ENCODE measurements at regions not wholly inside any gene's neighbourhood (a gene's known extent, or its start where the extent isn't known, plus 50 kb on each side); places are given as distances from the start of the nearest gene placed in this dataset.
"Not testable (repeated sequence)": the region's sequence is repeated elsewhere in the genome, so short reads cannot be mapped to it uniquely, and the experiment has no call there.

GRCh38 chr14:97796511-97796910 lies 999.3 kb downstream of the VRK1 start:
- no peak for DNase-seq (ENCODE audit: missing footprints)
- intact Hi-C loops (cut with DNase I), result no loop called here

DNA sequence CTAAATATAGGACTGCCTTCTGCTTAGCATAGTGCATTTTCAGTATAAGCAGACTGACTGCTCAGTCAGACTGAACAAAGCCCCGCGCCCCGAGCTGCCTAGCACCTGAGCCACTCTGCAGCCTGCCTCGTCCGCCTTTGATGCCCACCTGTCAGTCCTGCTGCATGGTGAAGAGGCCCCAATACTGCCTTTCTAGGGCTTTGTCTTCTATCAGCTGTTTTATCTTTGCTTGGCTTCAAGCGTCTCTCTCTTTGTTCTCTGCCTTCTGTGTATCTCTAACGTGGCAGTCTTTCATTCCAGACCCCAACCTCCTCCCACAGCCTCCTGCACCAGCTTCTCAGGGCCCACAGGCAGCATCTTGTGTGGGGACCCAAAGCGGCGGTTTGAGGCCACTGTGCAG lies 1001.0 kb downstream of the VRK1 start:
- ATAC-seq (no peak), DNase-seq (ENCODE audit: missing footprints) (no peak)
- intact Hi-C loops (cut with DNase I), result no loop called here

More at GRCh38 chr14:97796511-97796910, 999.3 kb downstream of the VRK1 start:
- no peak for ATAC-seq

- intact Hi-C loops (cut with DNase I), result no loop called here
- ATAC-seq (no peak), DNase-seq (ENCODE audit: missing footprints) (no peak)
Observed at GRCh38 chr14:97802430-97803373, 1005.5 kb downstream of the VRK1 start.

DNA sequence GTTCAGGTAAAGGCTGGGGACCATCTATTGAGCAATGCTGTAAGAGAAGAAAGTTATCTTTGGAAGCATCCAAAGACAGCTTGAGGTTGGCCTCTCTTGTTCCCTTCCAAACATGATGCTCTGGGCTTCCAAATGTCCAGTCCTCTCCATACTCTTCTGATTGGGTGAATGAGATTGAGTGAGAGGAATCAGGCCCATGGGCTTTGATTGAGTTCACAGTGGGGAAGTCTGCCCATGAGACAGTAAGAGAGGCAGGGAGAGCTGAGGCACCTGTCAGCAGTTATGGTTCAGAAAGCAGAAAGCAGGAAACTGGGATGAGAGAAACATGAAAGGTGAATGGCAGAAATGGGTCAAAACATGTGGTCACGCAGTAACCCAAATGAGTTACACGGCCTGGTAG lies 1006.9 kb downstream of the VRK1 start:
- intact Hi-C loops (cut with DNase I), result no loop called here
- DNase-seq (ENCODE audit: missing footprints), result no peak
- no peak for ATAC-seq

DNA sequence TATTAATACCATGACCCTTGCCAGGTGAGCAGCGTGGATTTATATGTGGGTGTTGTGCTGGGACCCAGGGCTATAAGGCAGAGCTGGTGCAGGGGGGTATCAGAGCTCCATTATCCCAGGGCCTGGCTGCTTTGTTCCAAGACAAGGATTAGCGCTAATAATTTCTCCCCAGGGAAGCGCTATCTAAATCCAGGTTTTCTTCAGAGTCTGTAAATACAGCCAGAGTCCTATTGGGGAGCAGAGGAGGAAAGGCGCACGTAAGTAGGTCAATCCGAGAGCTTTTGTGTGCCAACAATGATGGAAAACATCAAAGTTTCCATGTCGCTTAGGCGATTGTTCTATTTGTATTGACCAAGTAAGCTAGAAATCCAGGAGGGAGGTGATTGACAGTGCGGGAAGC lies 1009.7 kb downstream of the VRK1 start:
- ATAC-seq (no peak), DNase-seq (ENCODE audit: missing footprints) (no peak)
- intact Hi-C loops (cut with DNase I), result no loop called here

GRCh38 chr14:97808541-97808940 lies 1011.4 kb downstream of the VRK1 start:
- DNase-seq (ENCODE audit: missing footprints); ATAC-seq; intact Hi-C loops (cut with DNase I): not testable (repeated sequence)

DNA sequence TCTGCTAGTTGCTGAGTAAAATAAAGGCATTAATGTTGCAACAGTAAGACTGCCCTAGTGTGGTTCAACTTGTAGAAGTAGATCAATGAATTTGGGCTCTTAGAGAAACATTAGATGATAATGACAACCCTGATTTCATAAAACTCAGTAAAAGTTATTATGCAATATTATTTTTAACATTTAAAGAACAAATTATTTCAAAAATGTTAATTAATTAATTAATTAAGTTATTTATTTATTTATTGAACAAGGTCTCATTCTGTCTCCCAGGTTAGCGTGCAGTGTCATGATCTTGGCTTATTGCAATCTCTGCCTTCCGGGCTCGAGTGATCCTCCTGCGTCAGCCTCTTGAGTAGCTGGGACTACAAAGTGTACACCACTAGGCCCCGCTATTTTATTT lies 1016.4 kb downstream of the VRK1 start:
- no peak for DNase-seq (ENCODE audit: missing footprints)
- intact Hi-C loops (cut with DNase I), result no loop called here
- ATAC-seq, result no peak

- no peak for ATAC-seq
- intact Hi-C loops (cut with DNase I), result no loop called here
- DNase-seq (ENCODE audit: missing footprints), result no peak
Observed at GRCh38 chr14:97820781-97821180, 1023.6 kb downstream of the VRK1 start.

GRCh38 chr14:97824218-97824617 lies 1027.0 kb downstream of the VRK1 start:
- DNase-seq (ENCODE audit: missing footprints), result no peak
- intact Hi-C loops (cut with DNase I), result no loop called here
- ATAC-seq, result no peak

DNA sequence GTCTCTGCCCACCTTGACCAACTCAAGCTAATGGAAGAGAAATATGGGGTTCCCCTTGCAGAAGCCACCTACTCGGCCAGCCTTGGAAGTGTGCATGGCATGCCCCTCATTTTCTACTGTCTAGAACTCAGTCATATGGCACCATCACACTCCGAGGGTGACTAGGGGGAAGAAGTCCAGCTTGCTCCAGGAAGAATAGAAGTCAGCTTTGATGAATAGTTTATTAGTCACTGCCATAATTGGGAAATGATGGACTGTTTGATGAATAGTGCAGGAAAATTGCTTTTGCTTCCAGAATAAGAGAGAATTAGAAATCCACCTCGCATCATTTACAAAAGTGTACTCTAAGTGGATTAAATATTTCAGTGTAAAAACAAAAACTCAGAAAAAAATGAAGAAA lies 1030.6 kb downstream of the VRK1 start:
- DNase-seq (ENCODE audit: missing footprints), result no peak
- intact Hi-C loops (cut with DNase I), result no loop called here
- ATAC-seq, result no peak

GRCh38 chr14:97832776-97833175 lies 1035.6 kb downstream of the VRK1 start:
- no peak for ATAC-seq

GRCh38 chr14:97838986-97839385 lies 1041.8 kb downstream of the VRK1 start:
- DNase-seq (ENCODE audit: missing footprints) (no peak), ATAC-seq (no peak)
- intact Hi-C loops (cut with DNase I), result no loop called here

More at GRCh38 chr14:97832776-97833175, 1035.6 kb downstream of the VRK1 start:
- intact Hi-C loops (cut with DNase I), result no loop called here
- DNase-seq (ENCODE audit: missing footprints), result no peak

- intact Hi-C loops (cut with DNase I), result no loop called here
- ATAC-seq (no peak), DNase-seq (ENCODE audit: missing footprints) (no peak)
Observed at GRCh38 chr14:97840159-97840558, 1043.0 kb downstream of the VRK1 start.

DNA sequence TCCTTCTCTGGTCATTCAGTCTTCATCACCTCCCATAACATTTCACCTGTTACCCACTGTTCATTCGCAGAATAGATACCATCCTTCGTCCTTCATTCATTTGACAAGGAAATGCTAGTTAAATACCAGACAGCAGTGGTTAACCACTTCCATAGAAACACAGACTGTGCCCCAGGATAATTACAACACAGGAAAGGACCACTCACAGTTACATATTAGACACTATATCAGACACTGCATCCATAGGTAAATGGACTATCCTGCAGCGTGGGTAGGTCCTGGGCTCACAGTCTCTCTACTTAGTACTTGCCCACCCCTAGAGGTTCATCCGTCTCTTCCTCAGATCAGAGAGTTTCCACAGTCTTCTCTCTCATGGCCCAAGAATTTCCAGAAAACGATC lies 1044.6 kb downstream of the VRK1 start:
- ATAC-seq (no peak), DNase-seq (ENCODE audit: missing footprints) (no peak)
- intact Hi-C loops (cut with DNase I), result no loop called here

GRCh38 chr14:97843066-97843465 lies 1045.9 kb downstream of the VRK1 start:
- no peak for DNase-seq (ENCODE audit: missing footprints)
- ATAC-seq, result no peak
- intact Hi-C loops (cut with DNase I), result no loop called here

- ATAC-seq (no peak), DNase-seq (ENCODE audit: missing footprints) (no peak)
- intact Hi-C loops (cut with DNase I), result no loop called here
Observed at GRCh38 chr14:97844042-97844441, 1046.9 kb downstream of the VRK1 start.

- DNase-seq (ENCODE audit: missing footprints) (no peak), ATAC-seq (no peak)
- intact Hi-C loops (cut with DNase I), result no loop called here
Observed at GRCh38 chr14:97846156-97846555, 1049.0 kb downstream of the VRK1 start.

DNA sequence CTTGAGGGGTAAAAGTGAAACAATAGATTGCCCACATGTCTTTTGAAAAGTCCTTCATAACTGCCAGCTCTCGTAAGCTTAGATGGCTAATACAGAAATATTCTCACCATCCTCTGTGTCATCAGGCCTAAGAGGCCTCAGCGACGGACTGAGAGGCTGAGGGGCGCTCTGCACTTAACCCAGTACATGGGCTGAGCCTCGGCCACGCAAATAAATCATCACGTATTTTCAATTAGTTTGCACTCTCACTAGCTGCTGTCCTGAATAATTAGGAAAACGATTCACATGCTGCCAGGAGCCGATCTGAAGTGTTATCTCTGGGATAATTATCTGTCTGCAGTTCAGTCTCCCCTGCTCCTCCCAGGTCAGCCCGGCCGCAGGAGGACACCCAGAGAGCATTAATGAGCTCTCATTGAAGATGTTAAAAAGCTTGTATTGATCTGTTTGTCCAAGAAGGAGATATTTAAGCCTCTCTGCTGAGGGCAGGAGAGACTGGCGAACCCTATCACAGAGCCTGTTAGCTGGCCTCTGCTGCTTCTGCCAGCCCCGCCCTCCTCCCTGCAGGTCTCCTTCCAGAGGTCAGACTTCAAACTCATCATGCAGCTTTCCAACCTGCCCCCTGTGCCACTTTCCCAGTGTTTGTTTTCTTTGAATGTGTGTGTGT lies 1051.3 kb downstream of the VRK1 start:
- intact Hi-C loops (cut with DNase I), result no loop called here
- no peak for DNase-seq (ENCODE audit: missing footprints)
- no peak for ATAC-seq

GRCh38 chr14:97850466-97850865 lies 1053.3 kb downstream of the VRK1 start:
- ATAC-seq, result peak; percentile 31
- intact Hi-C loops (cut with DNase I), result no loop called here

GRCh38 chr14:97850886-97851285 lies 1053.7 kb downstream of the VRK1 start:
- intact Hi-C loops (cut with DNase I), result no loop called here
- DNase-seq (ENCODE audit: missing footprints), result no peak
- ATAC-seq, result no peak

More at GRCh38 chr14:97850466-97850865, 1053.3 kb downstream of the VRK1 start:
- DNase-seq (ENCODE audit: missing footprints), result no peak

Data from Right ventricle myocardium inferior (tissue), 1 donor.